ENCODE measurements at regions not wholly inside any gene's neighbourhood (a gene's known extent, or its start where the extent isn't known, plus 50 kb on each side); places are given as distances from the start of the nearest gene placed in this dataset.

- no peak overlapping the region for H2BK15ac ChIP-seq (ENCODE audit: low read depth, low read length)
- peaks cover 2 to 13% of the 10 kb centered on the region in 2 experiments; a peak in 3 of 5 replicates for H3K9me3 Mint-ChIP-seq
Measured at GRCh38 chrX:139290310-139290709, 240.2 kb upstream of the F9 start.

More at GRCh38 chrX:139290310-139290709, 240.2 kb upstream of the F9 start:
- no peak overlapping the region for H3K27ac Mint-ChIP-seq
- H3K56ac ChIP-seq (ENCODE audit: insufficient read length, low read depth, low read length): no peak overlapping the region
- H3K4me1 Mint-ChIP-seq: 0 out of 4 replicates have a peak, but pooled peaks cover 0 to 2% of the 10 kb centered on the region in 2 experiments
- H3K23ac ChIP-seq (ENCODE audit: insufficient read length, low read depth, low read length): no peak overlapping the region
- H3K4ac ChIP-seq (ENCODE audit: low read depth, low read length): no peak overlapping the region
- H3K4me2 ChIP-seq (ENCODE audit: insufficient read depth, insufficient read length, low read length): no peak overlapping the region
- H4K20me1 ChIP-seq (ENCODE audit: control insufficient read depth, insufficient read depth, insufficient read length): no peaks in the 10 kb centered on the region
- H3T11ph ChIP-seq (ENCODE audit: low read length): no peak overlapping the region
- no peaks in the 10 kb centered on the region for H3K23me2 ChIP-seq (ENCODE audit: insufficient read length, low read depth, low read length, poor library complexity, severe bottlenecking)
- no peaks in the 10 kb centered on the region for H3K79me1 ChIP-seq (ENCODE audit: insufficient read depth, low read depth, low read length, poor library complexity, severe bottlenecking)
- H2BK20ac ChIP-seq (ENCODE audit: low read depth, low read length, poor library complexity, severe bottlenecking): no peak overlapping the region
- H3K9ac ChIP-seq (ENCODE audit: extremely low read depth, insufficient read length, low read length): no peak overlapping the region
- H2BK5ac ChIP-seq (ENCODE audit: insufficient read length, low read length): no peak overlapping the region
- no peak overlapping the region for H3K27ac ChIP-seq (ENCODE audit: insufficient read length, low read depth, low read length)
- no CpG with 5 or more reads among the region's 1 CpG for WGBS (ENCODE audit: extremely low coverage, insufficient read length, low lambda C conversion rate)
- no peaks in the 10 kb centered on the region for H3K9me3 ChIP-seq (ENCODE audit: control insufficient read depth, low read depth, low read length)
- no peak overlapping the region for H4K8ac ChIP-seq (replicated peaks; ENCODE audit: insufficient read length, low read depth, low read length)
- H2AFZ ChIP-seq (ENCODE audit: low read length): no peak overlapping the region
- no peak for DNase-seq
- no peaks in the 10 kb centered on the region for H3K27me3 Mint-ChIP-seq (ENCODE audit: low read depth)
- TF ChIP-seq, protein P1, sequence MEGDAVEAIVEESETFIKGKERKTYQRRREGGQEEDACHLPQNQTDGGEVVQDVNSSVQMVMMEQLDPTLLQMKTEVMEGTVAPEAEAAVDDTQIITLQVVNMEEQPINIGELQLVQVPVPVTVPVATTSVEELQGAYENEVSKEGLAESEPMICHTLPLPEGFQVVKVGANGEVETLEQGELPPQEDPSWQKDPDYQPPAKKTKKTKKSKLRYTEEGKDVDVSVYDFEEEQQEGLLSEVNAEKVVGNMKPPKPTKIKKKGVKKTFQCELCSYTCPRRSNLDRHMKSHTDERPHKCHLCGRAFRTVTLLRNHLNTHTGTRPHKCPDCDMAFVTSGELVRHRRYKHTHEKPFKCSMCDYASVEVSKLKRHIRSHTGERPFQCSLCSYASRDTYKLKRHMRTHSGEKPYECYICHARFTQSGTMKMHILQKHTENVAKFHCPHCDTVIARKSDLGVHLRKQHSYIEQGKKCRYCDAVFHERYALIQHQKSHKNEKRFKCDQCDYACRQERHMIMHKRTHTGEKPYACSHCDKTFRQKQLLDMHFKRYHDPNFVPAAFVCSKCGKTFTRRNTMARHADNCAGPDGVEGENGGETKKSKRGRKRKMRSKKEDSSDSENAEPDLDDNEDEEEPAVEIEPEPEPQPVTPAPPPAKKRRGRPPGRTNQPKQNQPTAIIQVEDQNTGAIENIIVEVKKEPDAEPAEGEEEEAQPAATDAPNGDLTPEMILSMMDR (conservative IDR thresholded peaks at IDR 0.05): no peak
- H2BK12ac ChIP-seq (ENCODE audit: insufficient read length, low read depth, low read length): no peak overlapping the region
- H2AK5ac ChIP-seq (ENCODE audit: insufficient read length, low read length): no peak overlapping the region
- H3K18ac ChIP-seq (ENCODE audit: insufficient read length, low read depth, low read length): no peak overlapping the region
- H3K4me1 ChIP-seq (ENCODE audit: insufficient read depth, low read length): no peaks in the 10 kb centered on the region
- H4K91ac ChIP-seq (ENCODE audit: insufficient read length, low read depth, low read length): no peak overlapping the region
- no peak overlapping the region for H4K5ac ChIP-seq (ENCODE audit: insufficient read length, low read depth, low read length)
- no peak overlapping the region for H2BK120ac ChIP-seq (ENCODE audit: low read depth, low read length, poor library complexity, severe bottlenecking)
- no peak overlapping the region for H3K4me3 Mint-ChIP-seq
- H3K79me2 ChIP-seq (ENCODE audit: insufficient read depth, low read length): no peaks in the 10 kb centered on the region
- H3K14ac ChIP-seq (ENCODE audit: insufficient read depth, low read length): no peak overlapping the region
- no peaks in the 10 kb centered on the region for H3K27me3 ChIP-seq (ENCODE audit: insufficient read depth, low read length)
- peaks cover 0 to 2% (median 0%) of the 10 kb centered on the region in 3 experiments; a peak in 1 of 7 replicates for H3K36me3 Mint-ChIP-seq (ENCODE audit: insufficient read depth in 1 of 3, low read depth in 3 of 3)
